ENCODE measurements at regions not wholly inside any gene's neighbourhood (a gene's known extent, or its start where the extent isn't known, plus 50 kb on each side); places are given as distances from the start of the nearest gene placed in this dataset.
"Not testable (repeated sequence)": the region's sequence is repeated elsewhere in the genome, so short reads cannot be mapped to it uniquely, and the experiment has no call there.

GRCh38 chr10:9268176-9268575, 1213.7 kb downstream of the GATA3 start:
- Histone ChIP-seq H3K27me3 (ENCODE audit: control insufficient read depth, extremely low read depth, insufficient read depth, low read length) (no peaks in the 10 kb centered on the region), H3K4me3 (ENCODE audit: control insufficient read depth in 2 of 3, extremely low read depth in 1 of 3, insufficient read depth in 2 of 3, low read depth in 1 of 3, low read length in 3 of 3) (no peak overlapping the region), H3K36me3 (ENCODE audit: control insufficient read depth in 2 of 2, extremely low read depth in 1 of 2, insufficient read depth in 2 of 2, low read length in 2 of 2) (no peaks in the 10 kb centered on the region), H3K27ac (ENCODE audit: control insufficient read depth, insufficient read depth, low read length) (no peak overlapping the region), H3K4me2 (ENCODE audit: control insufficient read depth, extremely low read depth, insufficient read depth, low read depth, low read length) (no peak overlapping the region), H4K20me1 (ENCODE audit: control insufficient read depth, extremely low read depth, insufficient read depth, low read length) (no peaks in the 10 kb centered on the region), H3K9me1 (ENCODE audit: control insufficient read depth, extremely low read depth, insufficient read depth, low read length) (no peaks in the 10 kb centered on the region), H3K9me3 (ENCODE audit: control insufficient read depth, low read depth, low read length) (no peaks in the 10 kb centered on the region), H2AFZ (ENCODE audit: control insufficient read depth, low read length) (no peak overlapping the region), H3K79me2 (ENCODE audit: control insufficient read depth, insufficient read depth, low read length) (no peaks in the 10 kb centered on the region), H3K9ac (ENCODE audit: control insufficient read depth, extremely low read depth, insufficient read depth, low read length) (no peak overlapping the region), H3K4me1 (ENCODE audit: control insufficient read depth, extremely low read depth, insufficient read depth, low read length) (no peaks in the 10 kb centered on the region)
- TF ChIP-seq EZH2 (IDR thresholded peaks at IDR 0.05; ENCODE audit: low read length) (no peak), CTCF (optimal IDR thresholded peaks at IDR 0.05 in 1 of 3, IDR thresholded peaks at IDR 0.05 in 1 of 3, conservative IDR thresholded peaks at IDR 0.05 in 1 of 3; ENCODE audit: extremely low read depth in 1 of 3, insufficient read depth in 2 of 3, low read length in 3 of 3) (no peak)
- FAIRE-seq (no peak), DNase-seq (ENCODE audit: low read depth, low spot score) (no peak)
- dilution Hi-C loops (cut with MboI; ENCODE audit: extremely low pct_ligation_motif_present, low sequenced_read_pairs): no loop called here

DNA sequence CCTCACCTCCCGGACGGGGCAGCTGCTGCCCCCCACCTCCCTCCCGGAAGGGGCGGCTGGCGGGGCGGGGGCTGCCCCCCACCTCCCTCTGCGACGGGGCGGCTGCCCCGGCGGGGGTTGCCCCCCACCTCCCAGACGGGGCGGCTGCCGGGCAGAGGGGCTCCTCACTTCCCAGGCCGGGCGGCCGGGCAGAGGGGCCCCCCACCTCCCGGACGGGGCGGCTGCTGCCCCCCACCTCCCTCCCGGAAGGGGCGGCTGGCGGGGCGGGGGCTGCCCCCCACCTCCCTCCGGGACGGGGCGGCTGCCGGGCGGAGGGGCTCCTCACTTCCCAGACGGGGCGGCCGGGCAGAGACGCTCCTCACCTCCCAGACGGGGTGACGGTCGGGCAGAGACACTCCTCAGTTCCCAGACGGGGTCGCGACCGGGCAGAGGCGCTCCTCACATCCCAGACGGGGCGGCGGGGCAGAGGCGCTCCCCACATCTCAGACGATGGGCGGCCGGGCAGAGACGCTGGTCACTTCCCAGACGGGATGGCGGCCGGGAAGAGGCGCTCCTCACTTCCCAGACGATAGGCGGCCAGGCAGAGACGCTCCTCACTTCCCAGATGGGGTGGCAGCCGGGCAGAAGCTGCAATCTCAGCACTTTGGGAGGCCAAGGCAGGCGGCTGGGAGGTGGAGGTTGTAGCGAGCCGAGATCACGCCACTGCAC, 1218.8 kb downstream of the GATA3 start:
- H3K27me3 ChIP-seq (ENCODE audit: control insufficient read depth, extremely low read depth, insufficient read depth, low read length); H3K79me2 ChIP-seq (ENCODE audit: control insufficient read depth, insufficient read depth, low read length); H3K4me1 ChIP-seq (ENCODE audit: control insufficient read depth, extremely low read depth, insufficient read depth, low read length); H3K36me3 ChIP-seq (ENCODE audit: control insufficient read depth in 2 of 2, extremely low read depth in 1 of 2, insufficient read depth in 2 of 2, low read length in 2 of 2); H3K9me1 ChIP-seq (ENCODE audit: control insufficient read depth, extremely low read depth, insufficient read depth, low read length); DNase-seq (ENCODE audit: low read depth, low spot score); H3K27ac ChIP-seq (ENCODE audit: control insufficient read depth, insufficient read depth, low read length); H4K20me1 ChIP-seq (ENCODE audit: control insufficient read depth, extremely low read depth, insufficient read depth, low read length); H3K4me3 ChIP-seq (ENCODE audit: control insufficient read depth in 2 of 3, extremely low read depth in 1 of 3, insufficient read depth in 2 of 3, low read depth in 1 of 3, low read length in 3 of 3); H3K9me3 ChIP-seq (ENCODE audit: control insufficient read depth, low read depth, low read length); dilution Hi-C loops (cut with MboI; ENCODE audit: extremely low pct_ligation_motif_present, low sequenced_read_pairs); FAIRE-seq; H3K9ac ChIP-seq (ENCODE audit: control insufficient read depth, extremely low read depth, insufficient read depth, low read length); H3K4me2 ChIP-seq (ENCODE audit: control insufficient read depth, extremely low read depth, insufficient read depth, low read depth, low read length); H2AFZ ChIP-seq (ENCODE audit: control insufficient read depth, low read length): not testable (repeated sequence)

DNA sequence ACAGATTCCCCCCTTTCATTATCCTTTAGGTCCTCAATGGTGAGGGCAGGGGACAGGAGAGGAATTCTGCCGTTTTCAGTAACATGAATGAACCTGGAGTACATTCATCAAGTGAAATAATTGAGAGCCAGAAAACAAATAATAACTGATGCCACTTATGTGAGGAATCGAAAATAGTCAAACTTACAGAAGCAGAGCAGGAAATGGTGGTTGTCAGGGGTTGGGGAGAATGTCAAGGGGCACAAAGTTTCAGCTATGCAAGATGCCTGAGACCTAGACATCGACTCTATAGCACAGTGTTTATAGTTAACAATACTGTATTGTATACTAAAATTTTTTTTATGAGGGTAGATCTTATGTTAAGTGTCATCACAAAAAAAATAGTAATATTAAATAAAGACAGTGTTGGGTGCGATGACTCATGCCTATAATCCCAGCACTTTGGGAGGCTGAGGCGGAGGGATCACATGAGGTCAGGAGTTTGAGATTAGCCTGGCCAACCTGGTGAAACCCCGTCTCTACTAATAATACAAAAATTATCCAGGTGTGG, 1219.8 kb downstream of the GATA3 start:
- dilution Hi-C loops (cut with MboI; ENCODE audit: extremely low pct_ligation_motif_present, low sequenced_read_pairs): no loop called here
- Histone ChIP-seq H3K27ac (ENCODE audit: control insufficient read depth, insufficient read depth, low read length) (no peak overlapping the region), H3K9ac (ENCODE audit: control insufficient read depth, extremely low read depth, insufficient read depth, low read length) (no peak overlapping the region), H2AFZ (ENCODE audit: control insufficient read depth, low read length) (no peak overlapping the region), H3K36me3 (ENCODE audit: control insufficient read depth in 2 of 2, extremely low read depth in 1 of 2, insufficient read depth in 2 of 2, low read length in 2 of 2) (no peaks in the 10 kb centered on the region), H3K9me3 (ENCODE audit: control insufficient read depth, low read depth, low read length) (no peaks in the 10 kb centered on the region), H4K20me1 (ENCODE audit: control insufficient read depth, extremely low read depth, insufficient read depth, low read length) (no peaks in the 10 kb centered on the region), H3K4me1 (ENCODE audit: control insufficient read depth, extremely low read depth, insufficient read depth, low read length) (no peaks in the 10 kb centered on the region), H3K4me2 (ENCODE audit: control insufficient read depth, extremely low read depth, insufficient read depth, low read depth, low read length) (no peak overlapping the region), H3K27me3 (ENCODE audit: control insufficient read depth, extremely low read depth, insufficient read depth, low read length) (no peaks in the 10 kb centered on the region), H3K79me2 (ENCODE audit: control insufficient read depth, insufficient read depth, low read length) (no peaks in the 10 kb centered on the region), H3K4me3 (ENCODE audit: control insufficient read depth in 2 of 3, extremely low read depth in 1 of 3, insufficient read depth in 2 of 3, low read depth in 1 of 3, low read length in 3 of 3) (no peak overlapping the region), H3K9me1 (ENCODE audit: control insufficient read depth, extremely low read depth, insufficient read depth, low read length) (no peaks in the 10 kb centered on the region)
- TF ChIP-seq CTCF (optimal IDR thresholded peaks at IDR 0.05 in 1 of 3, IDR thresholded peaks at IDR 0.05 in 1 of 3, conservative IDR thresholded peaks at IDR 0.05 in 1 of 3; ENCODE audit: extremely low read depth in 1 of 3, insufficient read depth in 2 of 3, low read length in 3 of 3) (no peak), EZH2 (IDR thresholded peaks at IDR 0.05; ENCODE audit: low read length) (no peak)
- DNase-seq (ENCODE audit: low read depth, low spot score): no peak
- FAIRE-seq: no peak
